AG04449 (cell line): ENCODE measurements at regions not wholly inside any gene's neighbourhood (a gene's known extent, or its start where the extent isn't known, plus 50 kb on each side); places are given as distances from the start of the nearest gene placed in this dataset.

Source experiments
- CTCF ChIA-PET: fragments of 350-600 bp; formaldehyde crosslinking; extraction: SDS; loops from one replicate; lab custom pipeline; 2021; ENCODE audit warnings: antibody characterized with exemption; lab: Yijun Ruan, JAX
- POLR2A ChIA-PET: fragments of 400-600, 350-600 bp; formaldehyde crosslinking; extraction: SDS; loops from one replicate; lab custom pipeline; 2020; ENCODE audit warnings: antibody characterized with exemption, inconsistent platforms; lab: Yijun Ruan, JAX
- DNase-seq: peaks from one replicate; pipeline ENCODE4 v3.0.0-alpha.2; 2010; ENCODE audit warnings: low read depth, low spot score
- H3K4me3 ChIP-seq: 2 replicates; pipeline ENCODE4 v1.5.1; 2011; ENCODE audit warnings: low read depth, mild to moderate bottlenecking, control low read depth, low read length
- TF ChIP-seq, protein P1 (sequence below): IDR thresholded peaks from one replicate; pipeline ENCODE4 v1.5.1; 2011; ENCODE audit warnings: mild to moderate bottlenecking, moderate library complexity, low read length, control low read depth, inconsistent platforms; ENCODE audit not compliant: insufficient read depth; ENCODE audit errors: missing control alignments

DNA sequence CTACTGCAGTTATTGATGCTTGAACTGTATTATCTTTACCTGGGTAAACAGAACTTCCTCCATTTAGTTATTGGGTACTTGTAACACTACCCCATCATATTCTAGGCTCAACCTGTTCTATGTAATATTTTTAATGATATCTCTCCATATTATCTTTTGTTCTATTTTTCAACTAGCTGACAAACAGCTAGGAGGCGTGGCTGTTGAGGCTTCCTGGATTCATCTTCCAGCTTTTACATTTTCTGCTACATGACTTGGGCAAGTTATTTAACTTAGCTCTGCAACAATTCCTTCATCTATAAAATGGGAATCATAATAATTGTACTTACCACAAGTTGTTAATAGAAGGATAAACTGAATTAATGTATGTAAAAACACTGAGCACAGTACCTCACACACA is 349.3 kb downstream of the PTTG2 start:
- H3K4me3 ChIP-seq: no peak overlapping the region
- TF ChIP-seq, protein P1, sequence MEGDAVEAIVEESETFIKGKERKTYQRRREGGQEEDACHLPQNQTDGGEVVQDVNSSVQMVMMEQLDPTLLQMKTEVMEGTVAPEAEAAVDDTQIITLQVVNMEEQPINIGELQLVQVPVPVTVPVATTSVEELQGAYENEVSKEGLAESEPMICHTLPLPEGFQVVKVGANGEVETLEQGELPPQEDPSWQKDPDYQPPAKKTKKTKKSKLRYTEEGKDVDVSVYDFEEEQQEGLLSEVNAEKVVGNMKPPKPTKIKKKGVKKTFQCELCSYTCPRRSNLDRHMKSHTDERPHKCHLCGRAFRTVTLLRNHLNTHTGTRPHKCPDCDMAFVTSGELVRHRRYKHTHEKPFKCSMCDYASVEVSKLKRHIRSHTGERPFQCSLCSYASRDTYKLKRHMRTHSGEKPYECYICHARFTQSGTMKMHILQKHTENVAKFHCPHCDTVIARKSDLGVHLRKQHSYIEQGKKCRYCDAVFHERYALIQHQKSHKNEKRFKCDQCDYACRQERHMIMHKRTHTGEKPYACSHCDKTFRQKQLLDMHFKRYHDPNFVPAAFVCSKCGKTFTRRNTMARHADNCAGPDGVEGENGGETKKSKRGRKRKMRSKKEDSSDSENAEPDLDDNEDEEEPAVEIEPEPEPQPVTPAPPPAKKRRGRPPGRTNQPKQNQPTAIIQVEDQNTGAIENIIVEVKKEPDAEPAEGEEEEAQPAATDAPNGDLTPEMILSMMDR: no peak
- CTCF ChIA-PET: interaction anchor here (3.7 kb wide), 1 partner anchor 10 kb away, joined by 26 read pairs; no protein-coding TSS in a partner anchor
- POLR2A ChIA-PET: no interaction called here
- no peak for DNase-seq

DNA sequence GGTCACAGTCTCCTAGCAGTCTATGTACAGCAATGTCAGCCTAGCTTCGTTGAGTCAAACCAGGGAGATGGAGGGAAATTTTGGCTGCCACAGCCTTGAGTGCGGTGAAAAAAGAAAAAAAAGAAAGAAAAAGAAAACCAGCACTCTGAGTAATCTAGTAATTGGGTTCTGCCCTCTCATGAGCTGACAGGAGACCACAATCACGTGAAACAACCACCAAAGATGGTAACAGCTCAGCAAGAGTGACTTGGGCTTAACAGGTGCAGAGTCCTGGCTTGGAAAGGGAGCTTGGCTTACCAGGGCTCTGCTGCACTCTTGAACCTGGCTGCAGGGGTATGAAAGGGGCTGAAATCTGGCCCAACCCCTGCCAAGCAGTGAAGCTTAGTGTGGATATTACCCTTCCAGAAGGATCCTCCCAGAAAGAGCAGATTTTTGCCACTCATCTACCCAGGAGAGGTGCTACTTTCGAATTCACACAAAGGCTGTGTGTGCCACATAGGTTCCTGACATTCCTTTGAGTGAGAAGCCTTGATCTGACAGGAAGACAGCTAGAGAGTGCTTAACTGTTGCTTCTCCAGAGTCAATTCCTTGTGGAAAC is 350.3 kb downstream of the PTTG2 start:
- CTCF ChIA-PET: interaction anchor here (0.9 to 3.7 kb wide), 3 partner anchors 8 to 473 kb away, joined by 3 to 26 read pairs (median 3); no protein-coding TSS in a partner anchor
- POLR2A ChIA-PET: no interaction called here
- no peak for DNase-seq
- no peak overlapping the region for H3K4me3 ChIP-seq
- TF ChIP-seq, protein P1: no peak

DNA sequence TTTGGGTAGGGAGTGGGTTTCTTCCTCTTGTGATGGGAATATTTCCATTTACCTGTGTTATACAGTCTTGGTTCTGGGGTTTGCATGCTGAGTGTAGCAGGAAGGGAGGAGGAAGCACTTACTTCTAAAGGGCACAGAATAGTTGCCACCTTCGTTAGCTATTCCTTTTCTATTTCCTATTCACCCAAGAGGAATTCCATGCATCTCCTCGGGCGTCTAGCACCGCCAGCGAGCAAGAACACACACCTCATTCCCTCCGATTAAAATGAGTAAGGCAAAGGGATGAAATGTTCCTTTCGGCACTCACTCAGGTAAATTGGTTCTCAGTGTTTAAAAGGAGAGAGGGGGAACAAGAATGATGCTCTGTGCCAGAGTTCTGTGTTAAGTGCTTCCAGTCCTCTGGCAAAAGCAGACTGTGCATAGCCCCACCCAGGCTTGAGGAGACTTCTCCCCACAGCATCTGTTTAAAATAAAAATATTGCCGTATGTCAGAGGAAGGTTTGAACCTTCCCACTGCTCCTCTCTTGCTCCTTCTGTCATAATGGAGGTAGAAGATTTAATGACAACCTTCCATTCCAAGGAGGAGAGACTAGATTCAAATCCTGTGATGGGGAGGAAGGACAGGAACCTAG is 351.4 kb downstream of the PTTG2 start:
- CTCF ChIA-PET: interaction anchor here (0.9 to 4.3 kb wide), 4 partner anchors 8 to 472 kb away, joined by 3 to 26 read pairs (median 12); no protein-coding TSS in a partner anchor
- TF ChIP-seq, protein P1: no peak
- POLR2A ChIA-PET: no interaction called here
- no peak overlapping the region for H3K4me3 ChIP-seq
- DNase-seq: no peak

DNA sequence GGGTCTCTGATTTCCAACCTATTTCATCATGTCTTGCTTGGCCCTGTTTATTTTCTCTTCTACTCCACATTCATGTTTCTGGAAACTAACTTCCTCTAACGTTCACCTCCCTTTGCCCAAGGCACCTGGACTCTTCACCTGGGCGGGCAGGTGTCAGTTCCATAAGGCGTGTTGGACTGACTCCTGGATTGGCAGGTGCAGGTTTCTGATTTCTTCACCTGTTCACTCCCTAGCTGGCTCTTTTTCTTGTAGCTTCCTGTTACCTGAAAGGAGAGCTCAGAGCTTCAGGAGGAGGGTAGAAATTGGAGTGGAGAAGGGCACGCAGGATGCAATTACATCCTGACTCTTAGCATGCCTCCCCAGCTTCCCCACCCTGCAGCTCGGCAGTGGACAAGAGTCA is 350.8 kb upstream of the KLF3 start:
- ChIA-PET CTCF (interaction anchor here (1.5 to 5.4 kb wide), 5 partner anchors 9 to 362 kb away, joined by 4 to 21 read pairs (median 10); no protein-coding TSS in a partner anchor), POLR2A (interaction anchor here (0.6 kb wide), 1 partner anchor 16 kb away, joined by 3 read pairs; no protein-coding TSS in a partner anchor)
- TF ChIP-seq, protein P1: no peak
- no peak for DNase-seq
- no peak overlapping the region for H3K4me3 ChIP-seq

DNA sequence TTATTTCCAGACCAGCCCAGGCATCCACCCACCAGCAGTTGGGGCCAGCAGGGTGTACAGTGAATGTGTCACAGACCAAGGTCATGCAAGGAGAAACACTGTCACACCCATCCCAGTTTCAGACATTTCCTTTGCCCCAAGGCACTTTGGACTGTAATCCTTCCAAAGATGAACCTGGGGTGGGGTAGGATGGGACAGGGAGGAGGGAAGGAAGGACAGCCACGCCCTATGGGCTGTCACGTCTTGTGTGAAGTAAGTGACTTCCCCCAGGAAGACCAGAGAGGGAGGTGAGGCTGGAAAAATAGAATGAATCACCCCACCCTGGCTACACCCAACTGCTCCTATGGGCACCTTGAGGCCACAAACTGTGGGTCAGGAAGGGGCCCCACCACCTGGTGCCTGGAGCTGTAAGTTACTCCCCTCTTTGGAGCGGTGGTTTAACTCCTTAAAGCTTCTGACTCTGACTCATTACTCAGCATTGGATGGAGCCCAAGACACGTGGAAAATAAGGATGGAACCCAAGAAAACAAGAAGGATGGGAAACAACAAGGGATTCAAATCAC is 349.9 kb upstream of the KLF3 start:
- no peak overlapping the region for H3K4me3 ChIP-seq
- POLR2A ChIA-PET: no interaction called here
- TF ChIP-seq, protein P1: no peak
- no peak for DNase-seq
- CTCF ChIA-PET: interaction anchor here (1.2 to 5.4 kb wide), 7 partner anchors 8 to 369 kb away, joined by 3 to 21 read pairs (median 5); no protein-coding TSS in a partner anchor

DNA sequence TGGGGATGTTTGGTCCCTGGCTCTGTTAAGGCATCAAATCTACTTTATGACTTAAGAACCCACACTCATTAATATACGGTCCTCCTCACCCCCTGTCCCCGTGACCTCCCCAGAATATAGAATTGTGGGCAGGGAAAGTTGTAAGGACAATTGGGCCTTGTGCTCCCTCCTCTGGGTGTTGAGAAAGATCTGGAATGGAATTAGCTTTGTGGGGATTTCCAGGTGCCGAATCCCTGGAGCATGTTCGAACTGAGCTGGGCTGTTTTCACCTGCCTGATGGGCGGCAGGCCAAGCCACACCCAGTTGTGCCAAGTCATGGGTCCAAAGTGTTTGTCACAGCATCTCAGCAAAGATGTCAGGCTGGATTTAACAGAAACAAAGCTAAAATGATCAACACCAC is 349.3 kb upstream of the KLF3 start:
- TF ChIP-seq, protein P1: no peak
- DNase-seq: no peak
- POLR2A ChIA-PET: no interaction called here
- CTCF ChIA-PET: interaction anchor here (0.9 to 5.4 kb wide), 7 partner anchors 10 to 368 kb away, joined by 3 to 21 read pairs (median 4); no protein-coding TSS in a partner anchor
- no peak overlapping the region for H3K4me3 ChIP-seq
